ENCODE measurements at regions not wholly inside any gene's neighbourhood (a gene's known extent, or its start where the extent isn't known, plus 50 kb on each side); places are given as distances from the start of the nearest gene placed in this dataset.

GRCh38 chrX:40446921-40447320 is 133.8 kb upstream of the ATP6AP2 start:
- intact Hi-C loops (cut with micrococcal nuclease), result no loop called here
- BruUV-seq (replicated peaks), result no TSS peak
- no peaks in the 10 kb centered on the region for H3K27me3 ChIP-seq (ENCODE audit: control insufficient read depth in 2 of 2, insufficient read depth in 2 of 2, low read length in 2 of 2)
- no peak overlapping the region for H3K9ac ChIP-seq (replicated peaks; ENCODE audit: extremely low read depth, insufficient read depth, low read length)
- no peak for DNase-seq (ENCODE audit: low read depth, low spot score)
- dilution Hi-C loops (cut with MboI; ENCODE audit: extremely low pct_ligation_motif_present, low sequenced_read_pairs), result no loop called here
- ChIA-PET CTCF (no interaction called here), POLR2A (no interaction called here)
- H3K36me3 ChIP-seq (ENCODE audit: control insufficient read depth in 2 of 2, extremely low read depth in 1 of 2, insufficient read depth in 2 of 2, low read length in 2 of 2), result no peaks in the 10 kb centered on the region
- no peaks in the 10 kb centered on the region for H4K20me1 ChIP-seq (replicated peaks; ENCODE audit: control insufficient read depth, extremely low read depth, insufficient read depth, low read length)
- no peaks in the 10 kb centered on the region for H3K9me3 ChIP-seq (replicated peaks; ENCODE audit: control insufficient read depth, insufficient read depth, low read length)
- no peaks in the 10 kb centered on the region for H3K4me1 ChIP-seq (ENCODE audit: control insufficient read depth, extremely low read depth, insufficient read depth, low read length)
- no peaks in the 10 kb centered on the region for H3K79me2 ChIP-seq (ENCODE audit: control insufficient read depth, insufficient read depth, low read length)
- H3K4me2 ChIP-seq (ENCODE audit: insufficient read depth, low read length), result no peak overlapping the region
- FAIRE-seq, result no peak
- no peak overlapping the region for H3K27ac ChIP-seq (ENCODE audit: insufficient read depth, low read depth, low read length)
- no peak overlapping the region for H3K4me3 ChIP-seq (replicated peaks in 1 of 3; ENCODE audit: insufficient read depth in 1 of 3, low read depth in 1 of 3, low read length in 3 of 3)
- TF ChIP-seq FOS (IDR thresholded peaks at IDR 0.05; ENCODE audit: borderline replicate concordance, insufficient read depth, low read length) (no peak), CTCF (IDR thresholded peaks at IDR 0.05; ENCODE audit: extremely low read depth in 1 of 2, insufficient read depth in 1 of 2, low read depth in 1 of 2, low read length in 2 of 2) (no peak), MAX (IDR thresholded peaks at IDR 0.05; ENCODE audit: insufficient read depth, insufficient read length) (no peak), POLR2A (IDR thresholded peaks at IDR 0.05; ENCODE audit: low read depth, low read length) (no peak), JUN (IDR thresholded peaks at IDR 0.05; ENCODE audit: borderline replicate concordance, insufficient read depth, insufficient read length, low read depth) (no peak), GATA2 (IDR thresholded peaks at IDR 0.05; ENCODE audit: insufficient read depth, insufficient read length, low read depth, low read length) (no peak), MYC (IDR thresholded peaks at IDR 0.05; ENCODE audit: low read depth, low read length) (no peak), EZH2 (IDR thresholded peaks at IDR 0.05; ENCODE audit: borderline replicate concordance, low read depth, low read length, severe bottlenecking) (no peak), POLR2AphosphoS5 (IDR thresholded peaks at IDR 0.05; ENCODE audit: insufficient read depth, low read depth, low read length) (no peak)
- H3K9me1 ChIP-seq (replicated peaks; ENCODE audit: control insufficient read depth, extremely low read depth, insufficient read depth, low read length), result no peaks in the 10 kb centered on the region
- H2AFZ ChIP-seq (ENCODE audit: low read depth, low read length), result no peak overlapping the region

Measured in endothelial cell of umbilical vein (primary cell).